ENCODE measurements at regions not wholly inside any gene's neighbourhood (a gene's known extent, or its start where the extent isn't known, plus 50 kb on each side); places are given as distances from the start of the nearest gene placed in this dataset.
A peak's percentile ranks its signal among the peaks of the same experiment; 100 is the strongest.

DNA sequence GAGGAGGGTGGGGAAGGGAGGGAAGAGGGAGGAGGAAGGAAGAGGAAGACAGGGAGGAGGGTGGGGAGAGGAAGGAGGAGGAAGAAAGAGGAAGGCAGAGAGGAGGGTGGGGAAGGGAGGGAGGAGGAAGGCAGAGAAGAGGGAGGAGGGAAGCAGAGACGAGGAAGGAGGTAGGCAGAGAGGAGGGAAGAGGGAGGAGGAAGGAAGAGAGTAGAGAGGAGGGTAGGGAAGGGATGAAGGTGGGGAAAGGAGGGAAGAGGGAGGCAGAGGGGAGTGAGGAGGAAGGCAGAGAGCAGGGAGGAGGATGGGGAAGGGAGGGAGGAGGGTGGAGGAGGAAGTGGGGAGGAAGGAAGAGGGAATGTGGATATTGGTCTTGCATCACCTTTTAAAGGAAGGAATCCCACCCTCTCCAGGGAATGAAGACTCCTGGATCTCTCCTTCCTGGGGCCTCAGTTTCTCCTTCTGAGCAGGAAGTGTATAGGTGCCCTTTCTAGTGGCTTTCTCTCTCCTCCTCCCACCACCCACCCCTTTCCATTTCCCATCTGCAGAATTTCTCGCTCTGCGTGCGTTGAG is 188.9 kb upstream of the ZNF618 start:
- H3K4me3 ChIP-seq (ENCODE audit: low read depth, low read length) = no peak overlapping the region
- DNase-seq (ENCODE audit: low read depth) = no peak

DNA sequence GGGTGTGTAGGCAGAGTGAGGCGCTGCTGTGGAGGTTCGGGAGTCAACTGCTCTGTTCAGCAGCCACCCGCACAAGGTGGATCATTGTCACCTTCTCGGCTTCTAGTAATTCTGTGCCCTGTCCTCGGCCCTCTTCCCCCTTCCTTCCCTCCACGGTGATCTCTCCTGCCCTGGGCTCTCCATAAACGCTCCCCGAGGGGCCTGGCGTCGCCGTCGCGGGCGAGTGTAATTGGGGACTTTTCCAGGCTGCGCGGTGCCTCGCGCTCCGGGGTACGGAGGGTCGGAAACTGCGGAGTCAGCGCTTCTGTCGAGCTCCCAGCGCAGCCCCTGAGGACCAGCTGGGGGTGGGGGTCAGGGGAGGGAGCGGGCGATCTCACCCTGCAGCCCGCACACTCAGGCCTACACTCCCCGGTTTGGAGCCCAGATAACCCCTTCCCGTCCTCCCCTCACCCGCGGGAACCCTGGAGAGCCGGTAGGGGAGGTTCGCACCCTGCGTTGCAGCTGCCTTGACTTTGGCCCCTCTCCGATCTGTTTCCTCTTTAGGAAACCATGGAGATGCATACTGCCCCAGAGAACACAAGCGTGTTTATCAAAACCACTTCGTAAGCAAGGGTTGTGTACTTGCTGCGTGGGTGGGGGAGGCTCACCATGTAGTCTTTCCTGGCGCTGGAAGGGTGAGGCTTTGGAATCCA is 188.3 kb upstream of the ZNF618 start:
- no peak overlapping the region for H3K4me3 ChIP-seq (ENCODE audit: low read depth, low read length)
- DNase-seq (ENCODE audit: low read depth) = peak; percentile 37
- TF ChIP-seq, protein P1, sequence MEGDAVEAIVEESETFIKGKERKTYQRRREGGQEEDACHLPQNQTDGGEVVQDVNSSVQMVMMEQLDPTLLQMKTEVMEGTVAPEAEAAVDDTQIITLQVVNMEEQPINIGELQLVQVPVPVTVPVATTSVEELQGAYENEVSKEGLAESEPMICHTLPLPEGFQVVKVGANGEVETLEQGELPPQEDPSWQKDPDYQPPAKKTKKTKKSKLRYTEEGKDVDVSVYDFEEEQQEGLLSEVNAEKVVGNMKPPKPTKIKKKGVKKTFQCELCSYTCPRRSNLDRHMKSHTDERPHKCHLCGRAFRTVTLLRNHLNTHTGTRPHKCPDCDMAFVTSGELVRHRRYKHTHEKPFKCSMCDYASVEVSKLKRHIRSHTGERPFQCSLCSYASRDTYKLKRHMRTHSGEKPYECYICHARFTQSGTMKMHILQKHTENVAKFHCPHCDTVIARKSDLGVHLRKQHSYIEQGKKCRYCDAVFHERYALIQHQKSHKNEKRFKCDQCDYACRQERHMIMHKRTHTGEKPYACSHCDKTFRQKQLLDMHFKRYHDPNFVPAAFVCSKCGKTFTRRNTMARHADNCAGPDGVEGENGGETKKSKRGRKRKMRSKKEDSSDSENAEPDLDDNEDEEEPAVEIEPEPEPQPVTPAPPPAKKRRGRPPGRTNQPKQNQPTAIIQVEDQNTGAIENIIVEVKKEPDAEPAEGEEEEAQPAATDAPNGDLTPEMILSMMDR (conservative IDR thresholded peaks at IDR 0.05; ENCODE audit: low read depth, low read length) = no peak

More for the DNA sequence above, 188.9 kb upstream of the ZNF618 start:
- TF ChIP-seq, protein P1 (conservative IDR thresholded peaks at IDR 0.05; ENCODE audit: low read depth, low read length) = no peak

GRCh38 chr9:113690055-113690740 is 185.9 kb upstream of the ZNF618 start:
- TF ChIP-seq, protein P1 (conservative IDR thresholded peaks at IDR 0.05; ENCODE audit: low read depth, low read length) = no peak
- peak; percentile 61 for DNase-seq (ENCODE audit: low read depth)

DNA sequence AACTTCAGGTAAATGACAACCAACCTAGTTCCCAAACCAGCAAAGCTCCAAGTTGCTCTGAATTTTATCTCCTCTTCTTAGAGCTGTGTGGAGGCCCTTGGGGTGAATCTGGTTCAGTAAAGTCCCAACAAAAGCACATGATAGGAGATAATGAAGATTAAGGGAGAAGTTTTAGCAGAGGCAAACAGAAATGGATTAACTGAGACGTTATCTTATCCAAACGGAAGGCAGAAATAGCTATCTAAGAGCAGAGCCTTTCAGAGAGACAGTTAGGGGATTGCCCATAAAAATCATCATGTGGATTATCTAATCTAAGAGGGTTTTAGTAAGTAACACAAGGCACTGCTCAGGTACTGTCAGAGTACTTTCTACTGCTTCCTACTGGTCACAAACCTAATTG is 183.9 kb upstream of the ZNF618 start:
- DNase-seq (ENCODE audit: low read depth) = no peak
- TF ChIP-seq, protein P1 (conservative IDR thresholded peaks at IDR 0.05; ENCODE audit: low read depth, low read length) = no peak
- H3K4me3 ChIP-seq (ENCODE audit: low read depth, low read length) = no peak overlapping the region

More at GRCh38 chr9:113690055-113690740, 185.9 kb upstream of the ZNF618 start:
- H3K4me3 ChIP-seq (ENCODE audit: low read depth, low read length) = no peak overlapping the region

DNA sequence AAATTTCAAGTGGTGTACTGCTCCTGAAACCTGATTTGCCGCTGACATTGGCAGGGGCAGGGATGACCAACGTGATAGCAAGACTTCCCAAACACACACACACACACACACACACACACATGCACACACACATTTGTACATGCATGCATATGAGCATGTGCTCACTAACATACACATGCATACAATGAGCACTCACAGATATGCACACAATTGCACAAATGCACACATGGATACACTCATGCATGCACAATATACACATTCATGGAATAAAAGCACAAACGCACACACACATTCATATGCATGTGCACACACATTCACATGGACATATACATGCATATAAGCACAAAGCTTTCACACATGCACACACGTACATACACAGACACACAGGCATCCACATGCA is 181.2 kb upstream of the ZNF618 start:
- DNase-seq (ENCODE audit: low read depth) = no peak
- TF ChIP-seq, protein P1 (conservative IDR thresholded peaks at IDR 0.05; ENCODE audit: low read depth, low read length) = no peak
- no peak overlapping the region for H3K4me3 ChIP-seq (ENCODE audit: low read depth, low read length)

DNA sequence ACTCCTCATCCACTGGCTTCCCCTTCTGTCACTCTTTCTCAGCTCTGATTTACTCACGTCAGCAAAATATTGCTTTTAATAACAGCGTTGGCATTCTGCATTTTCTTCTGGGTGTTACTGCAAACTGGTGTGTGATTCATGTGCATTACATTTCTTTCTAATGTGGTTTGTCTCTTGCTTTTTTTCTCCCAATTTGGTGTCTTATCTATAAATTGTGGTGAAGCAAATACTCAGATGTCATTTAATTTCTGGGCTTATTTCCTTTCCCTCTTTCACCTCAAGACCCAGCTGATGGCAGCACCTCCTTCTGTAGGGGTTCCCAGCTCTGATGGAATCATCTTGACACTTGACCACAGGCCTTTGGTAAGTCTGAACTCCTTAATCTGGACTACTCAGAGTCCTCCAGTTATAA is 180.7 kb upstream of the ZNF618 start:
- DNase-seq (ENCODE audit: low read depth) = no peak
- H3K4me3 ChIP-seq (ENCODE audit: low read depth, low read length) = no peak overlapping the region
- TF ChIP-seq, protein P1 (conservative IDR thresholded peaks at IDR 0.05; ENCODE audit: low read depth, low read length) = no peak

Measured in choroid plexus epithelial cell (primary cell).